Astrocyte of the hippocampus (primary cell): ENCODE measurements at regions not wholly inside any gene's neighbourhood (a gene's known extent, or its start where the extent isn't known, plus 50 kb on each side); places are given as distances from the start of the nearest gene placed in this dataset.

Experiments
- DNase-seq: peaks from one replicate; pipeline ENCODE4 v3.0.0; 2011; ENCODE audit warnings: low read depth, low spot score

- DNase-seq = no peak
These were observed 52.8 kb downstream of the SOX2 start for GRCh38 chr3:181764544-181764943.

- DNase-seq = no peak
These were observed 58.6 kb downstream of the SOX2 start for GRCh38 chr3:181770296-181770695.

GRCh38 chr3:181771120-181771519 is 59.4 kb downstream of the SOX2 start:
- DNase-seq = no peak

- no peak for DNase-seq
These were observed 60.4 kb downstream of the SOX2 start for GRCh38 chr3:181772166-181772565.

GRCh38 chr3:181773921-181774320 is 62.2 kb downstream of the SOX2 start:
- DNase-seq = no peak

- peak; percentile 57 for DNase-seq
These were observed 70.7 kb downstream of the SOX2 start for GRCh38 chr3:181782306-181782954.

GRCh38 chr3:181790561-181790960 is 78.8 kb downstream of the SOX2 start:
- DNase-seq = peak; percentile 28

- DNase-seq = peak; percentile 13
These were observed 79.6 kb downstream of the SOX2 start for GRCh38 chr3:181791056-181791955.

- no peak for DNase-seq
These were observed 81.3 kb downstream of the SOX2 start for GRCh38 chr3:181793006-181793405.

- DNase-seq = no peak
These were observed 82.5 kb downstream of the SOX2 start for GRCh38 chr3:181794011-181794790.

- DNase-seq = no peak
These were observed 84.9 kb downstream of the SOX2 start for GRCh38 chr3:181796641-181797040.

GRCh38 chr3:181797431-181797830 is 85.7 kb downstream of the SOX2 start:
- no peak for DNase-seq

GRCh38 chr3:181805703-181806102 is 94.0 kb downstream of the SOX2 start:
- DNase-seq = no peak

- no peak for DNase-seq
These were observed 96.3 kb downstream of the SOX2 start for GRCh38 chr3:181808053-181808452.

- no peak for DNase-seq
These were observed 112.0 kb downstream of the SOX2 start for GRCh38 chr3:181823716-181824115.

- DNase-seq = no peak
These were observed 113.2 kb downstream of the SOX2 start for GRCh38 chr3:181824961-181825360.

- no peak for DNase-seq
These were observed 127.6 kb downstream of the SOX2 start for GRCh38 chr3:181839039-181839915.

GRCh38 chr3:181839916-181840297 is 128.2 kb downstream of the SOX2 start:
- DNase-seq = no peak

- DNase-seq = no peak
These were observed 132.5 kb downstream of the SOX2 start for GRCh38 chr3:181844211-181844610.

GRCh38 chr3:181847276-181847675 is 135.6 kb downstream of the SOX2 start:
- no peak for DNase-seq

GRCh38 chr3:181851063-181851462 is 139.3 kb downstream of the SOX2 start:
- no peak for DNase-seq
